ENCODE measurements at regions not wholly inside any gene's neighbourhood (a gene's known extent, or its start where the extent isn't known, plus 50 kb on each side); places are given as distances from the start of the nearest gene placed in this dataset.
A peak's percentile ranks its signal among the peaks of the same experiment; 100 is the strongest.

DNA sequence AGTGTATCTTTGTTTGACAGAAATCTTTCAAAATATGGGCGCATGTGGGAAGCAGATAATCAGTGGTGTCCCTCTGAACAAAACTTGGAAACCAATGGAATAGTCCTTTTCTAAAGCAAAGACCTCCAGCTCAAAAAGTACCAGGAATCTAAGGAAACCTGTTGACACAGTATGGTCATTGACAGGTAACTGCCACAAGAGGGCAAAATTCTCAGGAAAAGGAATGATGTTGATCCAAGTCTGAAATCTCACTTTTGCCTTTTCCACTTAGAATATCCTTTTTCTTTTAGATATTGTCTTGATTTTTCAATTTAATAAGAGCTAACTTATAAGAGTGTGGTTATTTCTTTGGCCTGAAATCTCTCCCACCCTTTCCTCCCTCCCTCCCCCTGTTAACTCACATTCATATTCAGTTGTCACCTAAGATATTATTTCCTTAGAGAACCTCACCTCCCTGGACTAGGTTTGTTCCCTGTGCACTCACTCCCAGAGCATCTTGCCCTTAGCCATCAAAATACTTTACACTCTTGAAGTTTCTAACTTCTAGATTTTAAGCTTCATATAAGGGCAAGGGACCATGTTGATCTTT lies 59.0 kb upstream of the BARX1 start:
- Histone ChIP-seq H3K36me3 (ENCODE audit: control insufficient read depth in 4 of 4, insufficient read depth in 4 of 4, low read length in 4 of 4) (no peaks in the 10 kb centered on the region), H3K27ac (ENCODE audit: low read depth in 1 of 2, low read length in 1 of 2) (no peak overlapping the region), H3K9ac (ENCODE audit: insufficient read depth in 1 of 2, low read length in 2 of 2) (no peak overlapping the region), H3K27me3 (ENCODE audit: control insufficient read depth in 3 of 3, insufficient read depth in 3 of 3, low read length in 2 of 3) (no peaks in the 10 kb centered on the region), H3K4me3 (no peak overlapping the region), H3K9me3 (ENCODE audit: control insufficient read depth in 4 of 4, insufficient read depth in 3 of 4, low read length in 3 of 4) (no peaks in the 10 kb centered on the region), H3K4me1 (ENCODE audit: control insufficient read depth in 5 of 5, insufficient read depth in 5 of 5, low read length in 5 of 5) (peaks cover 0 to 30% (median 0%) of the 10 kb centered on the region in 5 donors)
- no peak for ATAC-seq (ENCODE audit: insufficient read depth, low FRiP score)
- TF ChIP-seq, protein P1, sequence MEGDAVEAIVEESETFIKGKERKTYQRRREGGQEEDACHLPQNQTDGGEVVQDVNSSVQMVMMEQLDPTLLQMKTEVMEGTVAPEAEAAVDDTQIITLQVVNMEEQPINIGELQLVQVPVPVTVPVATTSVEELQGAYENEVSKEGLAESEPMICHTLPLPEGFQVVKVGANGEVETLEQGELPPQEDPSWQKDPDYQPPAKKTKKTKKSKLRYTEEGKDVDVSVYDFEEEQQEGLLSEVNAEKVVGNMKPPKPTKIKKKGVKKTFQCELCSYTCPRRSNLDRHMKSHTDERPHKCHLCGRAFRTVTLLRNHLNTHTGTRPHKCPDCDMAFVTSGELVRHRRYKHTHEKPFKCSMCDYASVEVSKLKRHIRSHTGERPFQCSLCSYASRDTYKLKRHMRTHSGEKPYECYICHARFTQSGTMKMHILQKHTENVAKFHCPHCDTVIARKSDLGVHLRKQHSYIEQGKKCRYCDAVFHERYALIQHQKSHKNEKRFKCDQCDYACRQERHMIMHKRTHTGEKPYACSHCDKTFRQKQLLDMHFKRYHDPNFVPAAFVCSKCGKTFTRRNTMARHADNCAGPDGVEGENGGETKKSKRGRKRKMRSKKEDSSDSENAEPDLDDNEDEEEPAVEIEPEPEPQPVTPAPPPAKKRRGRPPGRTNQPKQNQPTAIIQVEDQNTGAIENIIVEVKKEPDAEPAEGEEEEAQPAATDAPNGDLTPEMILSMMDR (IDR thresholded peaks at IDR 0.05; ENCODE audit: control extremely low read depth, extremely low read depth), result peak; percentile 34
- WGBS, 2 donors, result 85% methylated on average over 1 of the region's 1 CpG
- peak in 2 of 3 donors; percentile 23 to 43 for DNase-seq

DNA sequence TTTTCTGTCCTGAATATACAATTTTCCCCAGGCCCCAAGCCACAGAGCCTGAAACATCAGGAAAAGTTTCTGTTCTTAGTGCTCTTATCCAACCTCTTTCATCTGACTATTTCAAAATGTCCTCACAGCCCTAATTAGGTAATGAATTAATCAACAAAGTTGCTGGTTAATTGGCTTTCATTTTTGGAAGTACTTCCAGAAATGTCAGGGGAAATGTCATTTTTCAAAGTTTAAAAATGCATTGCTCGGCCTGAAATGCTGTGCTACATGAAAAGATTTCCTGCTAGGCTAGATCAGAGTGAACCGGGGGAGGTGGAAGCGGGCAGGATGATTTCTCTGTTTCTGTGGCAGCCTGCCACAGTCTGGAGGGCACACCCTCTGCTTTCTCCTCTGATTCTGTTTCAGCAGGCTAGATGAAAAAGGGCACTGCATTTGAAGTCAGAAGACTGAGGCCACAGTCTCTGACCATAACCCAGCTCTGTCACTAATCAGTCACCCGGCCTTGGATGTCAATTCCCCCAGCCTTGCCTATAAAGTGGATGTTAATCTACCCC lies 55.9 kb upstream of the BARX1 start:
- 39 to 67% methylated on average over 4 of the region's 4 CpGs for WGBS, 2 donors
- Histone ChIP-seq H3K9ac (ENCODE audit: insufficient read depth in 1 of 2, low read length in 2 of 2) (peak overlapping the region in 1 of 2 donors; percentile 51), H3K4me3 (no peak overlapping the region), H3K9me3 (ENCODE audit: control insufficient read depth in 4 of 4, insufficient read depth in 3 of 4, low read length in 3 of 4) (no peaks in the 10 kb centered on the region), H3K36me3 (ENCODE audit: control insufficient read depth in 4 of 4, insufficient read depth in 4 of 4, low read length in 4 of 4) (no peaks in the 10 kb centered on the region), H3K4me1 (ENCODE audit: control insufficient read depth in 5 of 5, insufficient read depth in 5 of 5, low read length in 5 of 5) (peaks cover 0 to 14% (median 0%) of the 10 kb centered on the region in 5 donors), H3K27ac (ENCODE audit: low read depth in 1 of 2, low read length in 1 of 2) (no peak overlapping the region), H3K27me3 (ENCODE audit: control insufficient read depth in 3 of 3, insufficient read depth in 3 of 3, low read length in 2 of 3) (no peaks in the 10 kb centered on the region)
- no peak for ATAC-seq (ENCODE audit: insufficient read depth, low FRiP score)
- TF ChIP-seq, protein P1 (IDR thresholded peaks at IDR 0.05; ENCODE audit: control extremely low read depth, extremely low read depth), result no peak
- DNase-seq, result no peak

DNA sequence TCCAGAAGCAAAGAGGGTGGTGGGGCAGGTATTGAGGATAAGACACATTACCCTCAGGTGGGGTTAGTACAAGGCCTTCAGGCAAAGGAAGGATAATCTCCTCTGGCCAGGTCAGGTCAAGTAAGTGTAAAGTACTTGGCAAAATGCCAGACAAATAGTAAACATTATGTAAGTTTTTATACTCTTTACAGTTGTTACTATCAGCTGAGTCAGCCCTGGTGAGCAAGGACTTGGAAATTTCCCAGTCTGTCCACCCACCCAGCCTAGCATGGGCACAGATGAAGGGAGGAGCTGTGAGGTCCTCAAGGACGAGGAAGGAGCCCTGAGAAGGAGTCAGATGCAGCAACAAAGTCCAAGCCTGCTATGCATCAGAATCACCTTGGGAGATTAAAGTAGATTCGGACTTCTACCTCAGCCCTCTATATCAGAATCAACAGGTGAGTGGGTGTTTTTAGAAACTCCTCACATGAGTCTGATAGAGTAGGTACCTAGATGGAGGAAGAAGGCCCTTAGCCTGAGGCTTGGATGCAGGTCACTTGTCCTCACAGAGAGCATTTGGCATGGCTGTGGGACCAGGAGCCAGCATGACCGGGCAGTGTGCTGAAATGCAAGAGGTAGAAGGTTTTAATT lies 50.2 kb upstream of the BARX1 start:
- ATAC-seq (ENCODE audit: insufficient read depth, low FRiP score), result no peak
- H3K4me1 ChIP-seq (ENCODE audit: control insufficient read depth in 5 of 5, insufficient read depth in 5 of 5, low read length in 5 of 5), result no peaks in the 10 kb centered on the region
- no peak overlapping the region for H3K9ac ChIP-seq (ENCODE audit: insufficient read depth in 1 of 2, low read length in 2 of 2)
- DNase-seq, result no peak
- H3K27ac ChIP-seq (ENCODE audit: low read depth in 1 of 2, low read length in 1 of 2), result no peak overlapping the region
- no peaks in the 10 kb centered on the region for H3K27me3 ChIP-seq (ENCODE audit: control insufficient read depth in 3 of 3, insufficient read depth in 3 of 3, low read length in 2 of 3)
- H3K4me3 ChIP-seq, result no peak overlapping the region
- WGBS, 2 donors, result 81 to 86% methylated on average over 3 of the region's 3 CpGs
- no peaks in the 10 kb centered on the region for H3K36me3 ChIP-seq (ENCODE audit: control insufficient read depth in 4 of 4, insufficient read depth in 4 of 4, low read length in 4 of 4)
- no peaks in the 10 kb centered on the region for H3K9me3 ChIP-seq (ENCODE audit: control insufficient read depth in 4 of 4, insufficient read depth in 3 of 4, low read length in 3 of 4)
- TF ChIP-seq, protein P1 (IDR thresholded peaks at IDR 0.05; ENCODE audit: control extremely low read depth, extremely low read depth), result no peak
